ENCODE measurements at regions not wholly inside any gene's neighbourhood (a gene's known extent, or its start where the extent isn't known, plus 50 kb on each side); places are given as distances from the start of the nearest gene placed in this dataset.

DNA sequence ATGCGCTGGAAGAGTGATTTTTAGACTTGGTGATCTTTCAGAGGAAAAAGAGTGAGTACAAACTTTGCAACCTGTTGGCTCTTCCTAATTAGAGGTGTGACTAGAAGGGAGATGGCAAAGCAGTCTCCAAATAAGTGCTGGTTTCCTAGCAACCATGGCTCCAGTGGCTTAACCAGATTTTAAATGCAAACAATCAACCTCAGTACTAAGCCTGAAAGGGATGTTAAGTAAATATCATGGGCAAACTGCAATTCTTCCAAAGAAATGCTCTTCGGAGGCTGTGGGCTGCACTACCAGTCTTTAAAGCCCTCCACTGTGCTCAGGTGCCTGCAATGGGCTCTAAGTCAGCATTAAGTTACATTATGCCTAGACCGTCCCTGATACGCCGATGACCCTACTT lies 678.1 kb upstream of the CCDC54 start:
- Mint-ChIP-seq H3K4me1 (no peaks in the 10 kb centered on the region), H3K27me3 (no peaks in the 10 kb centered on the region), H3K36me3 (ENCODE audit: low read depth) (no peaks in the 10 kb centered on the region), H3K4me3 (no peak overlapping the region), H3K9me3 (no peaks in the 10 kb centered on the region), H3K27ac (no peak overlapping the region)
- ChIA-PET CTCF (no interaction called here), POLR2A (no interaction called here)
- no peak for DNase-seq

DNA sequence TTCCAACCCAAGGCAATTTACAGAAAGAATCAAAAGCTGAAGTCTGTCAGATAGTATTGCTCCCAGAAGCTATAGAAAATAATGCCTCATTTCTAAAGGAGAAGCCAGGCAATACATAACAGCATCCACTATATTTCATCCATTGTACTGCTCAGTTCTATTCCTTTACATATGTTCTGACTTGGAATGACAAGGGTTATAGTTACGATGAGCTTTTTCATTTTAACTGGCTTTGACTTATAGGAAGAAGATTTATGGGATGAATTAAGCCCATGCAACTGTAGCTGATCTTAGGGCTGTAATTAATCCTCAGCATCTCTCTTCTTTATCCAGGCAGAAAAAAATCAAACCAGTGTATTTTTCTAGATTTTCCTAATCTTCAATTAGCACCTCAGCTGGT lies 676.3 kb upstream of the CCDC54 start:
- CTCF ChIA-PET, result no interaction called here
- POLR2A ChIA-PET, result no interaction called here
- Mint-ChIP-seq H3K9me3 (no peaks in the 10 kb centered on the region), H3K27ac (no peak overlapping the region), H3K4me1 (no peaks in the 10 kb centered on the region), H3K36me3 (ENCODE audit: low read depth) (no peaks in the 10 kb centered on the region), H3K4me3 (no peak overlapping the region), H3K27me3 (no peaks in the 10 kb centered on the region)
- no peak for DNase-seq

DNA sequence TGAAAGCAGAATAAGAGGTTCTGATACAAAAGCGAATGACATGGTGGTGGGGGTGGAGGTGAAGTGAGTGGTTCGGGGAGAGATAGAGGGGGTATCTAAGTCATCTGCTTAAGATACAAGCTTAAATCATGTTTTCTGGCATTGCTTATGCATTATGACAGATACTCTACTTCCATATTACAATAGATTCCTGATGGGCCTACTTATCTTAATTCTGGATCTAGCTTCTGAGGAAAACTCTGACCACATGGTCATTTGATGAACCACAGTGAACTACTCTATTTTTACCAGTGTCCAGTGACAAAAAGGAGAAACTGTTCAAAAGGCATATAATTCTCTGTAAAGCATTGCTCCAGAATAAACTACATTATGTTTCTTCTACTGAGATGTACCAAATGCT lies 673.7 kb upstream of the CCDC54 start:
- ChIA-PET CTCF (no interaction called here), POLR2A (no interaction called here)
- DNase-seq, result no peak
- no peak overlapping the region for H3K4me3 Mint-ChIP-seq
- no peaks in the 10 kb centered on the region for H3K36me3 Mint-ChIP-seq (ENCODE audit: low read depth)
- H3K9me3 Mint-ChIP-seq, result no peaks in the 10 kb centered on the region
- H3K4me1 Mint-ChIP-seq, result no peaks in the 10 kb centered on the region
- no peaks in the 10 kb centered on the region for H3K27me3 Mint-ChIP-seq
- no peak overlapping the region for H3K27ac Mint-ChIP-seq

DNA sequence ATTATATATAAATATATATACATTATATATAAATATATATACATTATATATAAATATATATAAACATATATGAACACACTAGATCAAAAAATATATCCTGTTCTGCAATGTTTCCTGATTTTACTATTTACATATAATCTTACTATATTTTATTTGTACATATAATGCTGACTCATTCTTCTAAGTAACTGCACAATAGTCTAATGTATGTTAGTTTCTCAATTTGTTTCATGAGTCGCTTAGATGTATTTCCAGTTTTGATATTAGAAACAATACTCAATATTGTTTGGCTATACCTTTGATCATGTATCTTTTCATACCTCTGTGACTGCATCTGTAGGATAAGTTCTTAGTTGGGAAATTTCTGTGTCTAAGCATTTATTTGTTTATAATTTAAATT lies 669.9 kb upstream of the CCDC54 start:
- H3K9me3 Mint-ChIP-seq, result no peaks in the 10 kb centered on the region
- ChIA-PET POLR2A (no interaction called here), CTCF (no interaction called here)
- H3K4me3 Mint-ChIP-seq, result no peak overlapping the region
- H3K27ac Mint-ChIP-seq, result no peak overlapping the region
- DNase-seq, result no peak
- no peaks in the 10 kb centered on the region for H3K36me3 Mint-ChIP-seq (ENCODE audit: low read depth)
- H3K4me1 Mint-ChIP-seq, result no peaks in the 10 kb centered on the region
- H3K27me3 Mint-ChIP-seq, result no peaks in the 10 kb centered on the region

DNA sequence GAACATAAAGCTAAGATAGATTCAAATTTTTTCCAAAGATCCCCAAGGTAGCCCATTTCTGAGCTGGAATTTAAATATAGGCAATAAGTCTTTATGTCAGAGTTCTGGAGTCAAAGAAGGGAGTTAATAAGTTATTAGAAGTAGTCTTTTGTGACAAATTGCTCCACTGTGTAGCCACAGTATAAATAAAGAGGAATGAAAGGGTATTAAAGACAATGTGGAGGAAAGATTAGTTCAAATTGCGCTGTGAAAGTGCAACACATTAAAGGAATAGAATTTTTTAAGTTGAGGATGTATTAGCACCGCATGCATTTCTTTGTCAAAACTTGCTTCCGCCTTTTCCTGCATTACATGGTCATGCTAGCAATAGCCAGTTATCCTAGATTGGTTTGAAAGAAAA lies 666.6 kb upstream of the CCDC54 start:
- no peak for DNase-seq
- no peak overlapping the region for H3K27ac Mint-ChIP-seq
- POLR2A ChIA-PET, result no interaction called here
- H3K27me3 Mint-ChIP-seq, result no peaks in the 10 kb centered on the region
- CTCF ChIA-PET, result no interaction called here
- H3K36me3 Mint-ChIP-seq (ENCODE audit: low read depth), result no peaks in the 10 kb centered on the region
- no peak overlapping the region for H3K4me3 Mint-ChIP-seq
- no peaks in the 10 kb centered on the region for H3K9me3 Mint-ChIP-seq
- H3K4me1 Mint-ChIP-seq, result no peaks in the 10 kb centered on the region

DNA sequence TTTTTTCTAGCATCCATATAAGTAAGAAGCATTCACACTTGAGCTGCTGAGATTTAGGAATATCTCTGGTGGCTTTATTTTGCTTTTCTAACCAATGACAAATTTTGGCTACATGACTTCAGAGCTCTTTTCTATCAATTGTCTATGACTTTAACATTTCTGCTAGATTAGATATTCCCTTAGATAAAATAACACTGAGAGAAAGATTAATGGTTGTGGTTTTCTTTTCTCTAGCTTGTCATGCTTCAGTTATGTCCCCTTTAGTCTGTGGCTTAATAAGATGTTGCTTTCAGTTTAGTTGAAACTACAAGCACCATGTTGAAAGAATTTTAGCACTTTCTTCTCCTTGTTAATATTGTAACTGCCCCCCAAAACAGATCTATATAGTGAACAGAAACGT lies 665.6 kb upstream of the CCDC54 start:
- ChIA-PET POLR2A (no interaction called here), CTCF (no interaction called here)
- DNase-seq, result no peak
- H3K27me3 Mint-ChIP-seq, result no peaks in the 10 kb centered on the region
- H3K27ac Mint-ChIP-seq, result no peak overlapping the region
- no peaks in the 10 kb centered on the region for H3K4me1 Mint-ChIP-seq
- H3K4me3 Mint-ChIP-seq, result no peak overlapping the region
- H3K9me3 Mint-ChIP-seq, result no peaks in the 10 kb centered on the region
- no peaks in the 10 kb centered on the region for H3K36me3 Mint-ChIP-seq (ENCODE audit: low read depth)

DNA sequence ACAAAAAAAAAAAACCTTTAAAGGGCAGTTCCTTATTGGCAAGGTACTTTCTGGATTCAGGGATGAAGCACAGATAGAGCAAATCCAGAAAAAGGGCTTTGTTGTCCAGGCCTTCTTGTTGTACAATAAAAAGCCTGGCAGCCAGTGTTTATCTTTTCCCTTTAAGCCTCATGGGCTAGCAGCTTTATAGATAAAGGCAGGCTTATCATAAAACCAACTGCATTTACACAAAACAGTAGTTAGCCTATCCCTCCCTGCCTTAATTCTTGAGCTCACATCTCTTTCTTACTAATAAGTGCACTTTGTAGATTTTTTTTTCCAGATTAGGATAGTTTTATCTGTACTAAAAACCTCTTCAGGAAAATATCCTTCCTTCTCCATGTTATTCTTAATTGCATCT lies 662.8 kb upstream of the CCDC54 start:
- no peak for DNase-seq
- ChIA-PET POLR2A (no interaction called here), CTCF (no interaction called here)
- H3K27me3 Mint-ChIP-seq, result peaks cover 1% of the 10 kb centered on the region
- no peaks in the 10 kb centered on the region for H3K36me3 Mint-ChIP-seq (ENCODE audit: low read depth)
- no peak overlapping the region for H3K4me3 Mint-ChIP-seq
- no peaks in the 10 kb centered on the region for H3K9me3 Mint-ChIP-seq
- H3K27ac Mint-ChIP-seq, result no peak overlapping the region
- H3K4me1 Mint-ChIP-seq, result no peaks in the 10 kb centered on the region

DNA sequence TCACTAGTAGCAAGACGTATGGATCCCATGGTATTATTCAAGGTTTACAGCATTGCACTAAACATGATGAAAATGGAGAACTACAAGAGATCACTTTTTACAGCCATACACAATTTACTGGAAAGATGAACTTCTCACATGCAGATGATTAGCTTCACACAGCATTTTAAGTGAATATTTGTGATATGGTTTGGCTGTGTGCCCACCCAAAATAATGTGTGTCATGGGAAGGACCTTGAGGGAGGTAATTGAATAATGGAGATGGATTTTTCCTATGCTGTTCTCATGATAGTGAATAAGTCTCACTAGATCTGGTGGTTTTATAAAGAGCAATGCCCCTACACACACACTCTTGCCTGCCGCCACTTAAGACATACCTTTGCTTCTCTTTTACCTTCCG lies 662.0 kb upstream of the CCDC54 start:
- CTCF ChIA-PET, result no interaction called here
- Mint-ChIP-seq H3K4me1 (no peaks in the 10 kb centered on the region), H3K9me3 (no peaks in the 10 kb centered on the region), H3K27me3 (peaks cover 1% of the 10 kb centered on the region), H3K36me3 (ENCODE audit: low read depth) (no peaks in the 10 kb centered on the region), H3K4me3 (no peak overlapping the region), H3K27ac (no peak overlapping the region)
- no peak for DNase-seq
- POLR2A ChIA-PET, result interaction anchor here (1.0 kb wide), 1 partner anchor 10 kb away, joined by 3 read pairs; no protein-coding TSS in a partner anchor

DNA sequence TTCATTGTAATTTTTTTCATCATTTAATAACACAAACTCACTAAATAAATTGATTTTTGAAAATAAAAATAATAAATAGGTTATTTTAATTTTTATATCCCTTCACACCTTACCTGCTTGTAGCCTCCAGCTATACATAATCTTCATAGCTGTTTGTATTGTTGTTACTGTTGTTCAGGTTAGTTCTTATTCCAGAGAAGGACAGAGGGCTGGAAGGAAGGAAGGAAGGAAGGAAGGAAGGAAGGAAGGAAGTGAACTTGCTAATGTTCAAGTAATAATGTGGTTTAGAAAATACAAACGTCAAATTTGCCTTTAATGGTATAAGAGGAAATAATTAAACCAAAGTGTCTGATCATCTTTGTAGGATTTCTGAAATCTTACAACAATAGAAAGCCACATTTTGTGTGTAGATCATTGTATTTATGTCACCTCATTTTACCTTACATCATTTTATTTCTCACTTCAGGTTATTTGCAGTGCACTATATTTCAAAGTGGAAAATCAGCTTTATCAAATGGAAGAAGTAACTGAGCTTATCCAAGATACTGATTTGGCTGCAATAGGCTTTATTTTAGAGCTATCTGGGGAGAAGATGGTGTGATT lies 660.0 kb upstream of the CCDC54 start:
- DNase-seq, result no peak
- ChIA-PET CTCF (no interaction called here), POLR2A (no interaction called here)
- Mint-ChIP-seq H3K4me3 (no peak overlapping the region), H3K27me3 (peaks cover 1% of the 10 kb centered on the region), H3K36me3 (ENCODE audit: low read depth) (no peaks in the 10 kb centered on the region), H3K27ac (no peak overlapping the region), H3K4me1 (no peaks in the 10 kb centered on the region), H3K9me3 (no peaks in the 10 kb centered on the region)

DNA sequence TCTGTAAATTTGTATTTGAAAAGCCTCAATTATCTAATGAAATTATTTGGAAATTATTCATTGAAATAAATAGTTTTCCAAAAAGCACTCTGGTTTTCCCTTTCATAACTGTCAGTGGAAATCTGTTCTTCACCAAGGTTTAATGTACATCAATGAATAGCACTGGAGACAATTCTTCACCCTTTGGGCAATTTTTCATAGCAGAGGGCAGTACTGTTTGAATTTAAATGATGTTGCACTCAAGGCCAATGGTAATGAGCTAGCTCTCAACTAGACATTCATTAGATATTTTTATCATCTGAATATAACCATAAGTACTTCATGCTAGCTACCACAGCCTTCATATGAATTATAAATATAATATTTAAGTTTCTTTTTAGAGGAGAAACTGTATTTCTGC lies 658.2 kb upstream of the CCDC54 start:
- H3K36me3 Mint-ChIP-seq (ENCODE audit: low read depth), result no peaks in the 10 kb centered on the region
- H3K4me3 Mint-ChIP-seq, result no peak overlapping the region
- H3K27me3 Mint-ChIP-seq, result peaks cover 1% of the 10 kb centered on the region
- no peaks in the 10 kb centered on the region for H3K9me3 Mint-ChIP-seq
- POLR2A ChIA-PET, result no interaction called here
- H3K27ac Mint-ChIP-seq, result no peak overlapping the region
- DNase-seq, result no peak
- H3K4me1 Mint-ChIP-seq, result no peaks in the 10 kb centered on the region
- CTCF ChIA-PET, result no interaction called here

DNA sequence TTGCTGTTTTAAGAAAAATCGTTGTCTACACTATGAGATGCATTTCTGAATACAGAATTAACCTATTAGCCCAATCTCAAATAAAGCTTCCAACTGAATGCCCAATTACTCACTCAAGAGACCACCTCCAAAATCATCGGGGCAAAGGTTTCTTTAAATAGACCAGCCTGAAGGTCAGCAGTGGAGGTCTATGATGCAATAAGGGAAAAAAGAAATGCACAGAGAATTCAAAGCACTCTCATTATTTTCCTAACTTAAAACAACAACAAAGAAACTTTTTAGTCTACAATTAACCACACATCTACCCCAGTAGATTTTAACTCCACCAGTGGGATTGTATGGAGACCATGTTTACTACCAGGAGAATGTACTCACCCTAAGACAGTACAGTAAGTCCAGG lies 657.7 kb upstream of the CCDC54 start:
- ChIA-PET CTCF (no interaction called here), POLR2A (no interaction called here)
- Mint-ChIP-seq H3K27me3 (peaks cover 1% of the 10 kb centered on the region), H3K4me1 (no peaks in the 10 kb centered on the region), H3K27ac (no peak overlapping the region), H3K9me3 (no peaks in the 10 kb centered on the region), H3K4me3 (no peak overlapping the region), H3K36me3 (ENCODE audit: low read depth) (no peaks in the 10 kb centered on the region)
- no peak for DNase-seq

DNA sequence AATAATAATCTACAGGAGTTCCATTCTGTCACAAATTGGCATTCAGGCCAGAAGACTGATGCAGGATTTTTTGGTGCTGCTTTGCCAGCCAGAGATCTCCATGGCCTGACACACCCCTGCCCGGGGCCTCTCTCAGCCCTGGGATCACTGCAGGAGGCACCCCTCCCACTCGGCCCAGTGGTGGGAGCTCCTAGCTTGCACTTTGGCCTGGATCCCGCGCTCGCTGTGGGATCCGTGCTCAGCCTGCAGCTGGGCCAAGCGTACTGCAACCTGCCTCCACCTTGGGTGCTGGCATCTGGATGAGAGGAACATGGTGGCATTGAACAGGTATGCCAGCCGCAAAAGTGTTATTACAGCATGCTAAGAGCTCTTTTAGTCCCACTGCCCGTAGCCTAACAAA lies 656.7 kb upstream of the CCDC54 start:
- CTCF ChIA-PET, result no interaction called here

DNA sequence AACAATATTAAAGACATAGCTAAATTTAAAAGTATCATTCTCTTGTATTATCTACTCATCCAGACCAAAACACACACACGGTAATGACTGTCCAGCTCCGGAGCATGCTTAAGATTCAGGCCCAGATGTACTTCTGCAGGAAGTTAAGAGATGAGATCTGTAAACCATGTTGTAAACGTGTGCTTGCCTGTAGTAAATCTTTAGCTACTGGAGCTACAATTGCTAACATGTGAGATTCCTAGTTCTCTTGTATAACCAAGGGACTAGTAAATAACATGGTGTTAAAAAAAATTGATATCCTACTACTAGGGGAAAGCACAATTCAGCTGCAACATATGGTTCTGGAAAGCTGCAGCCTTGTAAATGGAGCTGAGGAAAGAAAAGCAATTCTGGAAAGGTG lies 651.7 kb upstream of the CCDC54 start:
- peaks cover 3% of the 10 kb centered on the region for H3K27me3 Mint-ChIP-seq
- no peaks in the 10 kb centered on the region for H3K36me3 Mint-ChIP-seq (ENCODE audit: low read depth)
- H3K27ac Mint-ChIP-seq, result no peak overlapping the region
- DNase-seq, result no peak
- no peaks in the 10 kb centered on the region for H3K9me3 Mint-ChIP-seq
- no peaks in the 10 kb centered on the region for H3K4me1 Mint-ChIP-seq
- CTCF ChIA-PET, result no interaction called here
- H3K4me3 Mint-ChIP-seq, result no peak overlapping the region
- POLR2A ChIA-PET, result no interaction called here

More for the DNA sequence above, 656.7 kb upstream of the CCDC54 start:
- Mint-ChIP-seq H3K36me3 (ENCODE audit: low read depth) (no peaks in the 10 kb centered on the region), H3K4me3 (no peak overlapping the region), H3K27me3 (peaks cover 1% of the 10 kb centered on the region), H3K27ac (no peak overlapping the region), H3K9me3 (no peaks in the 10 kb centered on the region), H3K4me1 (no peaks in the 10 kb centered on the region)
- POLR2A ChIA-PET, result no interaction called here
- DNase-seq, result no peak

DNA sequence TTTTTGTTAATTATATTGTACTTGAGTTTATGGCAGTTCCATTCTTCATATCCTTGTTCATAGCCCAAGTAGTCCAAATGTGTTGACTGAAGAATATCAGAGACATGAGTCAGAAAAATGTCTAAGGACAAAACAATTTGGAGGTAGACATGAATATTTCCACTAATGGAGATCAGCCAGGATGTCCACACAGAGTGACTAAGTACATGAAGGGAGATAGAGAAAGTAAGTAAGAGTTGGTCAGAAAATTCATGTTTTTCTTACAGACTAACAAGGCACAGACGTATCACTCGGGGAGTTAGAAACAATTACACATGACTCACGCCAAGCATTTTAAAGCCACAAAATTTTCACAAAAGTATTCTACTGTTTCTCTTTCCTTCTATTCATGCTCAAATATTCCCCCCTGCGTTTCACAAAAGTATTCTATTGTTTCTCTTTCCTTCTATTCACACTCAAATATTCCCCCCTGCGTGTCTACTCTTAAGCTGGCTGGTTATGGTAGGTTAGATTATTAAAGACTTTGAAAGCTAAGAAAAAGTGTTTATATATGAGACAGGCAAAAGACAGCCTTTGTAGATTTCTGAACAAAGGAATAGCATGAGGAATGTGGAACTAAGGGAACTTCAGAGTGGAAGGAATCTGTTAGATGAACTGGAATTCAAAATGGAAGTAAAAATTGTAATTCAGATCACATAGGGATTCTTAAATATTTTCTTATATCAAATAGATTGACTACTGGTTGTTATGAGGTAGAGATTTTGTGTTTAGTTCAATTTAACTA lies 648.7 kb upstream of the CCDC54 start:
- H3K4me1 Mint-ChIP-seq, result no peaks in the 10 kb centered on the region
- no peaks in the 10 kb centered on the region for H3K9me3 Mint-ChIP-seq
- ChIA-PET CTCF (no interaction called here), POLR2A (no interaction called here)
- no peak for DNase-seq
- peaks cover 5% of the 10 kb centered on the region for H3K27me3 Mint-ChIP-seq
- H3K27ac Mint-ChIP-seq, result no peak overlapping the region
- no peak overlapping the region for H3K4me3 Mint-ChIP-seq
- H3K36me3 Mint-ChIP-seq (ENCODE audit: low read depth), result no peaks in the 10 kb centered on the region

Measured in activated CD4-positive, alpha-beta memory T cell treated with anti-CD3 and anti-CD28 coated beads, Interleukin-2, amount 10 ng/mL, durations not matched to agents 7 days and 5 days (primary cell).